HG03558 (cell line): ENCODE measurements at regions not wholly inside any gene's neighbourhood (a gene's known extent, or its start where the extent isn't known, plus 50 kb on each side); places are given as distances from the start of the nearest gene placed in this dataset.

Source experiments
- ATAC-seq: cut with Tn5 transposase; IDR thresholded peaks from one replicate; pipeline ENCODE4 v1.9.1; 2021; ENCODE audit warnings: moderate number of reproducible peaks; ENCODE audit not compliant: unreplicated experiment; ENCODE audit errors: extremely low read depth

DNA sequence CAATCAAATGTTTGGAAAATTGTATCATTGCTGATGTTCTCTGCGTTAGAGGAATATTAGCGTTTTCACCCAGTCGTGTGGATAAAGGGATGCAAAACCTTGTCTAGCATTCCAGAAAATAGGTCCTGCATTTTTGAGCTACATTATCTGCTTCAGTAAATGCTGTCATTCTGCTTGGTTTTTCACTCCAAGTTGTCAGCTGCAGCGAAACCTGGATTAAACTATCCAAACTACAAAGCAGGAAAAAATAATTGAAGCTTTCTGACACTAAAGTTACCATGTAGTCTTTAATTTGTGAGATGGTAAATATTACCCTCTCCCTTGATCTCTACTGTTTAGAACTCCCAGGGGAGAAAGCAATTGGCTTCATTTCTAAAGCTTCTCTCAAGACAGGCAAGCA lies 1795.5 kb upstream of the PRR20A start:
- ATAC-seq: no peak

DNA sequence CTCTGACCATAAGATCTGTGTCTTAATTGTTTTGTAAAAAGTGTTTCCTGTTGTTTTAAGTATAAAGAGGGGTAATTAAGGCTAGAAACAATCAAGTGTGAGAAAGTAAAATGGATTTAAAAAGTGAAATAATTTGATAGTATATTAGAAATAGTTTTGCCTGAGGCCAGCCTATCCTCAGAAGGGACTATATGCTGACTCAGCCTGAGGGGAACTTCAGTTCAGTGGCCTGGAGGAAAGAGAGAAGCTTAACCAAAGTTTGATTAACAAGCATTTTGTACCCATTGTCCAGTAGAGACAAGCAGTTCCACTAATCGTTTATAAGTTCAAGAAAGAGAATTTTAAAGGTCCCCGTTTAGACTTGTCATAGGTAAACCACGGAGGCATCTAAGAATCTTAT lies 1793.2 kb upstream of the PRR20A start:
- ATAC-seq: no peak

GRCh38 chr13:55359067-55359466 lies 1781.7 kb upstream of the PRR20A start:
- no peak for ATAC-seq

GRCh38 chr13:55361141-55361540 lies 1779.6 kb upstream of the PRR20A start:
- no peak for ATAC-seq

DNA sequence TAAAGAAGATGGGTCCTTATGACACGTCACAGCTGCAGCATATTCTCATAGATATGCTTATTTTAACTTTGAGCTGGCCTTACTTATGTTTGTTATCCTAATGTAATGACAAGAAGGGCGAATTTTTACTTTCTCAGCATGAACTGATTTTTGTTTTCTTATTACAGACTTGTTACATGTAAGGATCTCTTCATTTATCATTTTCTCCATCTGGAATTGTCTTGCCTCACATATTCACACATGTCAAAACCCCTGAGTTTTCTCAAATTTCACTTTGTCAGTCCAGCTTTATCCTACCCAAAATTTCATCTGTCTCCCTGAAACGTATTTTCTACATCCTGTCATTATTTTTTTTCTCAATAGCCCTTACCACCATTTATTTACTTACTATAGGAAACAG lies 1774.0 kb upstream of the PRR20A start:
- ATAC-seq: no peak

DNA sequence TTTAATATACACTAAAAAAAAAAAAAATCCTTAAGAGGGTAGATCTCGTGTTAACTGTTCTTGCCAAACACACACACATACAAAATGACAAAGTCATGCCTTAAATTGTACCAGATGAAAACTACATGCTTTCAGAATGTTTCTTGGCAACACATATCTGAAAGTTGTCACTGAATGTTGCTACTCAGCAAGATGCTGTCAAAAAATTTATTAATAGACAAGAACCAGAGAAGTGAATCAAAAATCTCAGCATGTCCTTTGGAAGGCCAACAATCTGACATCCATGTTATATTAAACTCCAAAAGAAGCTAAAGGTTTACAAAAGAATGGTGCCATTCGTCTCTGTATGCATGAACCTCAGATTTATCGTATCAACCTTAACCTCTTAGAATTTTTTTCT lies 1746.2 kb upstream of the PRR20A start:
- ATAC-seq: no peak

- ATAC-seq: no peak
These were observed 1737.8 kb upstream of the PRR20A start for GRCh38 chr13:55402870-55403269.

DNA sequence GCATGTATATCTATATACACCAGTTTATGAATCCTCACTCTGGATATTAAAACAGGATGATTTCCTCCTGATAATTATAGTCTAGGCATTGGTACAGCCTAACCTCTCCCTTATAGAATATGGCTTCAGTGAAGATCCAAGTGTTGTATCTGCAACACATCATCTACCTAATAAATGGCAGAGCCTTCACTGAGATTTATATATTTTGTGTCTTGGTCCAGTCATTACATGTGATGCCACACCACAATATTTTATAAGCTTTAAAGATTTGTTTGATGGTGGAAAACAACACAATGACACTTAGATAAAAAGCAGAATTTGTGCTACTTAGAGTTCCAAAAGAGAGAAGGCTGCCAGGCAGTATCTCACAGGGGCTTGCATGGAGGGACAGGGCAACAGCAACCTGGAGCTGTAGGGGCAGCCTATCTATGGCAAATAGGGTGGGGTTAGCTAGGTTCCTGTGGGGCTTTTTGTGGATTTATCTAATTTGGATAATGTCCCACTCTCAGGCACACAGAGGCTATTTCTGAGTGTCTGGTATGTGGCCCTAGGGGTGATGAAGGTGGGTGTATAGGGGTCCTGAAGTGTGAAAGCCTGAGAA lies 1736.7 kb upstream of the PRR20A start:
- no peak for ATAC-seq

- ATAC-seq: no peak
These were observed 1730.1 kb upstream of the PRR20A start for GRCh38 chr13:55410398-55411330.

GRCh38 chr13:55418095-55418494 lies 1722.6 kb upstream of the PRR20A start:
- ATAC-seq: no peak

GRCh38 chr13:55432814-55433213 lies 1707.9 kb upstream of the PRR20A start:
- no peak for ATAC-seq

DNA sequence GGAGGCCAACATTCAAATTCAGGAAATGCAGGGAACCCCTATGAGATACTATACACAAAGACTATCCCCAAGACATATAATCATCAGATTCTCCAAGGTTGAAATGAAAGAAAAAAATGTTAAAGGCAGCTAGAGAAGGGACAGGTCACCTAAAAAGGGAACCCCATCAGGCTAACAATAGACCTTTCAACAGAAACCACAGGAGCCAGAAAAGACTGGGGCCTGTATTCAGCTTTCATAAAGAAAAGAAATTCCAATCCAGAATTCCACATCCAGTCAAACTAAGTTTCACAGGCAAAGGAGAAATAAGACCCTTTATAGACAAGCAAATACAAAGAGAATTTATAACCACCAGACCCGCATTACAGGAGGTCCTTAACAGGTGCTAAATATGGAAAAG lies 1703.6 kb upstream of the PRR20A start:
- ATAC-seq: no peak

DNA sequence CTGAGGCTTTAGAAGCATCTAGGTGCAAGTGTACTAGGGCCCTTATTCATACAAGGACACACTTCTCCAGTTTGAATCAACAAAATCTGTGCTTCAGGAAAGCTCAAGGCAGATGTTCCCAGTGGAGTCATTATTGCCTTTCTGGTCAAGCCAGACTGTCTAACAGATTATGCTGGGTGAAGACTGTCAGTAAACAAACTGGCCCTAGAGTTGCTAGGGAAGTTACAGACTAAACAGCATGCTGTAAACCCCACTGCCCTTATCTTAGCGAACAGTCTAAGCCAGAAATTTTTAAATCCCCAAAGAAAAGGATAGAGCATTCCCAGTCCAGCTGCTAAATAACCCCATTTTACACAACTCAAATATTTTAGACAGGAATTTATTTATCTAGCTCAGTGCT lies 1701.3 kb upstream of the PRR20A start:
- ATAC-seq: no peak

GRCh38 chr13:55440465-55441085 lies 1700.1 kb upstream of the PRR20A start:
- ATAC-seq: no peak

GRCh38 chr13:55464222-55464621 lies 1676.5 kb upstream of the PRR20A start:
- no peak for ATAC-seq

GRCh38 chr13:55467476-55467875 lies 1673.2 kb upstream of the PRR20A start:
- no peak for ATAC-seq

GRCh38 chr13:55483626-55484158 lies 1657.0 kb upstream of the PRR20A start:
- no peak for ATAC-seq

- ATAC-seq: no peak
These were observed 1647.4 kb upstream of the PRR20A start for GRCh38 chr13:55493297-55493696.

- ATAC-seq: no peak
These were observed 1643.2 kb upstream of the PRR20A start for GRCh38 chr13:55497486-55497885.

- ATAC-seq: no peak
These were observed 1640.0 kb upstream of the PRR20A start for GRCh38 chr13:55500694-55501093.

GRCh38 chr13:55516610-55517009 lies 1624.1 kb upstream of the PRR20A start:
- no peak for ATAC-seq
